ENCODE measurements at regions not wholly inside any gene's neighbourhood (a gene's known extent, or its start where the extent isn't known, plus 50 kb on each side); places are given as distances from the start of the nearest gene placed in this dataset.
"Not testable (repeated sequence)": the region's sequence is repeated elsewhere in the genome, so short reads cannot be mapped to it uniquely, and the experiment has no call there.

DNA sequence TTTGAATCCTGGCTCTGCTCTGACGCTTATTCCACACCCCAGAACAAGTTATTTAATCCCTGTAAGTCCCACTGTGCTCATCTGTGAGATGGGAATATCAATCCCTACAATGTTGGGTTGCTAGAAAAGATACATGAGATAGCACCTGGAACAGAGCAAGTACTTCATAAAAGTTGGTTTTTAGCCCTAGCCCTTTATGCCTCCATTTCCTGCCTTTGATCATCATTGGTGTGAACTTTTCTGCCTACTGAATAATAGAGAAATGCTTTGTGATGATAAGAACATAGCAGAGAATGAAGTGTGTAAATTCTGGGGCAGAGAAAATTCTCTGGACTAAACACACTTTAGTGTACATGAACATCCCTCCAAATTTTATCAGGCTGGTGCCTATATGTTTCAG lies 90.3 kb upstream of the RANBP6 start:
- FAIRE-seq (no peak), DNase-seq (ENCODE audit: low spot score in 2 of 2) (no peak)

DNA sequence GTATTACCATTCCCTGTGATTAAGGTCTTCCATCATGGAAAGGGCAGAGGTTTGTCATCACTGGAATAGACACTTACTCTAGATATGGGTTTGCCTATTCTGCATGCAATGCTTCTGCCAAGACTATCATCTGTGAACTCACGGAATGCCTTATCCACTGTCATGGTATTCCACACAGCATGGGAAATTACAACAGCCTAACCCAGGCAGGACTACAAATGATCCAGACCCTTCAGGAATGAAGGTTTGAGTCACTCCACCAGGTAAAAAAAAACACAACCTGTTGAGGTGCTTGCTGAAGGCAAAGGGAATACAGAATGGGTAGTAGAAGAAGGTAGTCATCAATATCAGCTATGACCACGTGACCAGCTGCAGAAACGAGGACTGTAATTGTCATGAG lies 89.0 kb upstream of the RANBP6 start:
- FAIRE-seq; DNase-seq (ENCODE audit: low spot score in 2 of 2): not testable (repeated sequence)

DNA sequence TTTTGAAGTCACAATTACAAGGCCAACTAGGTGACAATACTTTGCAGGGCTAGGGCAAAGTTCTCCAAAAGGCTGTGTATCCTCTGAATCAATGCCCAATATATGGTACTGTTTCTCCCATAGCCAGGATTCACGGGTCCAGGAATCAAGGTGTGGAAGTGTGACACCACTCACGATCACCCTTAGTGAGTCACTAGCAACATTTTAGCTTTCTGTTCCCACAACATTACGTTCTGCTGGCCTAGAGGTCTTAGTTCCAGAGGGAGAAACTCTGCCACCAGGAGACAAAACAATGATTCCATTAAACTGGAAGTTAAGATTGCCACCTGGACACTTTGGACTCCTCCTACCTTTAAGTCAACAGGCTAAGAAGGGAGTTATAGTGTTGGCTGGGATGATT lies 88.5 kb upstream of the RANBP6 start:
- FAIRE-seq; DNase-seq (ENCODE audit: low spot score in 2 of 2): not testable (repeated sequence)

DNA sequence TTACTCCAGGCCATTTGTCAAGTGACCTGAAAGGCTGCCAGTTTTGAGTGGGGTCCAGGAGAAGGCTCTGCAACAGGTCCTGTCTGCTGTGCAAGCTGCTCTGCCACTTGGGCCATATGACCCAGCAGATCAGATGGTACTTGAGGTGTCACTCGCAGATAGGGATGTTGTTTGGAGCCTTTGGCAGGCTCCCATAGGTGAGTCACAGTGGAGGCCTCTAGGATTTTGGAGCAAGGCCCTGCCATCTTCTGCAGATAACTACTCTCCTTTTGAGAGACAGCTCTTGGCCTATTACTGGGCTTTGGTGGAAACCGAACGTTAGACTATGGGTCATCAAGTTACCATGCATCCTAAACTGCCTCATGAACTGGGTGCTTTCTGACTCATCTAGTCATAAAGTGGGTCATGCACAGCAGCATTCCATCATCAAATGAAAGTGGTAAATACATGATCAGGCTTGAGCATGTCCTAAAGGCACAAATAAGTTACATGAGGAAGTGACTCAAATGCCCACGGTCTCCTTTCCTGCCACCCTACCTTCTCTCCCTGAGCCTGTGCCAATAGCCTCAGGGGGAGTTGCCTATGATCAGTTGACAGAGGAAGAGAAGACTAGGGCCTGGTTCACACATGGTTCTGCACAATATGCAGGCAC lies 87.0 kb upstream of the RANBP6 start:
- FAIRE-seq, result not testable (repeated sequence)

DNA sequence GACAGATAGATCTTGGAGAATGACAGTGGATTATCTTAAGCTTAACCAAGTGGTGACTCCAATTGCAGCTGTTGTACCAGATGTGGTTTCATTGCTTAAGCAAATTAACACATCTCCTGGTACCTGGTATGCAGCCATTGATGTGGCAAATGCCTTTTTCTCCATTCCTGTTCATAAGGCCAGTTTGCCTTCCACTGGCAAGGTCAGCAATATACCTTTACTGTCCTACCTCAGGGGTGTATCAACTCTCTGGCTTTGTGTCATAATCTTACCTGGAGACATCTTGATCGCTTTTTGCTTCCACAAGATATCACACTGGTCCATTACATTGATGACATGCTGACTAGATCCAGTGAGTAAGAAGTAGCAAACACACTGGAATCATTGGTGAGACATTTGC lies 86.3 kb upstream of the RANBP6 start:
- FAIRE-seq; DNase-seq (ENCODE audit: low spot score in 2 of 2): not testable (repeated sequence)

More for the DNA sequence above, 87.0 kb upstream of the RANBP6 start:
- not testable (repeated sequence) for DNase-seq (ENCODE audit: low spot score in 2 of 2)

DNA sequence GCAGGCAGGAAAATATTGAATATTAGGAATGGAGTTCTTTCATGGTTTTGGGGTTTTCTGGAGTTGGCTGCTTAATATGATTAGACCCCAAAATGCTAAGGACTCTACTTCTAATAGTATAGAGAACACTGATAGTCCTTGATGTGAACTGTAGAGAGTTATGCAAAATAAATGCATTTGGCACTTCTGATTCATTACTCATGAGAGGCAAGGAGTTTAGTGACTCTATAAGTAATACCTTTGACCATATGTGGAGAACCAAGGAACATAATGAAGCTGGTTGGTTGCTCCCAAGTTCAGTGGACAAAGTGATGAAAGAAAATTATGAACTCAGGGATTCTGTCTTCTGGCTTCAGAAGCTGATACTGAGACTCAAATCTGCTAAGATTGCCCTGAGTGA lies 83.9 kb upstream of the RANBP6 start:
- not testable (repeated sequence) for FAIRE-seq; DNase-seq (ENCODE audit: low spot score in 2 of 2)

DNA sequence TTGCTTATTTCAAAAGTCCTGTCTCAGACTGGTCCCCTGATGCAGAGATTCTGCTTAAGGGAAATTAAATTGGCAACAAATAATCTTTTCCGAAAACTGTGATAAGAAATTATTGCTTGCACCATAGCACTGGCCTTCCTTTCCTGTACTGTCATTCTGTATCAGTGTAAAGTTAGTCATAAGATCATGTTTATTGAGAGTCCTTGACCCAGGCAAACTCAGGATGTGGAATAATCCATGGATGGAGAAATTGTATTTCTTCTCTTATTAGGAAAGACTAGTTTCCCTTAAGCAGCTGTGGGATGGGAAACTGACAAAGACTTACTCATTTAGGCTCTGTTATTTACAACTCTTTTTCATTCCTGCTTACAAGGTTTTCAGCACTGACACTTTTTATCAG lies 83.0 kb upstream of the RANBP6 start:
- DNase-seq (ENCODE audit: low spot score in 2 of 2) (no peak), FAIRE-seq (no peak)

DNA sequence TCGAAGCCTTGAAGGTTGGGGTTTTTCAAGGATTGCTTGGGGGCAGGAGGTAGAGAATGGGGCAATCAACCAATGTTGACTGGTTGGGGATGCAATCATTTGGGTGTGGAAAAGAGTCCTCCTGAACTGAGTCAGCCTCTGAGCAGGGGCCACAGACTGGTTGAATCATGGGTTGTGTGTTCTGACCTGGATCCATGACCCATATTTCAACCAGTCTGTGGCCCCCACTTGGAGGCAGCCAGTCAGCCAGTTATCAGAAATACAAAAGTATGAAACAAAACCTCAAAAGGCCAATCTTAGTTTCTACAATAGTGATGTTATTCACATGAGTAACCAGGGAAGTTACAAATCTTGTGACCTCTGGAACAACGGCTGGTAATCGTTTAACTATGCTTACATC lies 81.4 kb upstream of the RANBP6 start:
- no peak for FAIRE-seq
- DNase-seq (ENCODE audit: low spot score in 2 of 2), result no peak

DNA sequence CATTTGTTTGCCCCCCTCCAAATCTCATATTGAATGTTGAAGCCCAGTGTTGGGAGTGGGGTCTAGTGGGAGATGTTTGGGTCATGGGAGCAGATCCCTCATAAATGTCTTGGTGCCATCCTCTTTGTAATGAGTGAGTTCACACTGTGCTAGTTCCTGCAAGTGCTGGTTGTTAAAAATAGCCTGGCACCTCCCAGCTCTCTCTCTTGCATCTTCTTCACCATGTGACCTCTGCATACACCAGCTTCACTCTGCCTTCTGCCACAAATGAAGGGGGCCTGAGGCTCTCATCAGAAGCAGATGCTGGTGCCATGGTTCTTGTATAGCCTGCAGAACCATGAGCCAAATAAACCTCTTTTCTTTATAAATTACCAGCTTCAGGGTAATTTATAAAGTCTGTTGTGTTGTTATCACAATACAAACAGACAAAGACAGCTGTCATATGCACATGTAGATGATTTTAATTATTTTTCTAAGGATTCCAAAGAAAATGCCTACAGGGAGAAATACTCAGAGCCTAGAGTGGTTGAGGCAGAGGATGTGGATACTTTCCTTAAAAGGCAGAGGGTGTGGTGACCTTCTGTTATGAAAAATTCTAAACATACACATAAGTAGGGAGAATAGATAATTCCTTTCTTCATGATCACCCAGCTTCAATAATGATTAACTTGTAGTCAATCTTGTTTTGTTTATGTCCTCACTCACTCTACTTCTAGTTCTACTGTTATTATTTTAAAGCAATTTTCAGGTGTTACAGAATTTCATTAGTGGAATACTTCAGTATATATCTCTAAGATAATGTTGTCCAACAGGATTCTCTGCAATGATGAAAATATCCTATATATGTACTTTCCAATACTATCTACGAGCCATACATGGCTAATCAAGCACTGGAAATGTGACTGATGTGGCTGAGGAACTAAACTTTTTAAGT lies 75.1 kb upstream of the RANBP6 start:
- no peak for FAIRE-seq
- no peak for DNase-seq (ENCODE audit: low spot score in 2 of 2)

DNA sequence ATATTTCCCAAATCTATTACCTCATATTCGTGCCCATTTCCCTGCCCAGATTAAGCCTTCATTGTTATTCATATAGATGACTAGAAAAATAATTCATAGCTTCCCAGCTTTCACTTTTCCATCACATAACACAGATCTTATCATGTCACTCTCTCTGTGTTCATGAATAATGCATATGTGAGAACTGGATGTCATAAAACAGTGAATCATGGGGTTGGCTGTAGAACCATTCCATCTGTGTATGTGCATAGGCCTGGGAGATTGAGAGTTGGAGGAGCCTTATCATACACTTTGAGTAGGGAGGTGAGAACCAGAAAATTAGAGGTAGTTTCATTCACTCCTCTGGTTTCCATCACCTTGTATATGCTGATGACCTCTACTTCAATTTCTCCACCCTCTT lies 73.9 kb upstream of the RANBP6 start:
- no peak for FAIRE-seq
- no peak for DNase-seq (ENCODE audit: low spot score in 2 of 2)

DNA sequence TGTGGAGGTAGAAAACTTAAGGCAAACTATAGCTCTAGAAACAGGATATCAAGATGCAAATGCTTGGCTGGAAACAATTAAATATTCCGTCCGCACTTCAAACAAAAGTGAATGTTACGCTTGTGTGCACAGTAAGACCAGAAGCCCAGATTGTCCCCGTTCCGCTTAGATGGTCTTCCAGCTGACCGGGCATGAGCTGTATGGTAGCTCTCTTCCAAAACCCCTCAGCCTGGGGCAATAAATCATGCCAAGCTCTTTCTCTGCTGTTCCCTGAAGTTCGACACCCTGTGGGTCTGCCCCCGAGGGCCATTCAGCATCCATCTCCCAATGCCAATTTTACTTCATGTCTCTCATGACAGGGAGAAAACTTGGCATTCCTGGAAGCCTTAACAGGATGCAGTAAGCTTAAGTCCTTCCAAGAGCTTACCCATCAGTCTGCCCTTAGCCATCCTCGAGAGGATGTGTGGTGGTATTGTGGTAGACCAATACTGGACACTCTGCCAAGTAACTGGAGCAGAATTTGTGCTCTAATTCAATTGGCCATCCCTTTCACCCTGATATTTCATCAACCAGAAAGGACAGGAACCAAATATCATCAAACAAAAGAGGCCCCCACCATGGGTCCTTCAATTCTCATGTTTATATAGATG lies 70.7 kb upstream of the RANBP6 start:
- DNase-seq (ENCODE audit: low spot score in 2 of 2), result no peak
- FAIRE-seq, result no peak

DNA sequence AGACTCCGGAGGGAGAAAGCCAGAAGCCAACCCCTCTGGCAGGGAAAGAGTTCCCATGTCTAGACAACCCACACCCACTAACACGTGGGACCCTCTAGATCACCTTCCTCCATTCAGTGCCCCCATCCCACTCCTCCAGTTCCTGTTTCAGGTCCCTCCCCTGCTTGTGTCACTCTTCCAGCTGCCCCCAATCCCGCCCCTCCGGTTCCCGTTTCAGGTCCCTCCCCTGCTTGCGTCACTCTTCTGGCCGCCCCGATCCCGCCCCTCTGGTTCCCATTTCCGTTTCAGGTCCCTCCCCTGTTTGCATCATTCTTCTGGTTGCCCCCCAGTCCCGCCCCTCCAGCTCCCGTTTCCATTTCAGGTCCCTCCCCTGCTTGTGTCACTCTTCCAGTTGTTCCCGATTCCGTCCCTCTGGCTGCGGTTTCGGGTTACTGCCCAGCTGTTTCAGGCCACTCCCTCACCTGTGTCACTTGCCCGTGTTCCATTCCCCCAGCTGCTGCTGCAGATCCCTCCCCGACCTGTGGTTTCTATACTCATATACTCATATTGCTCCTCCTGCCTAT lies 64.8 kb upstream of the RANBP6 start:
- FAIRE-seq (no peak), DNase-seq (ENCODE audit: low spot score in 2 of 2) (peak; percentile 7 to 30)

DNA sequence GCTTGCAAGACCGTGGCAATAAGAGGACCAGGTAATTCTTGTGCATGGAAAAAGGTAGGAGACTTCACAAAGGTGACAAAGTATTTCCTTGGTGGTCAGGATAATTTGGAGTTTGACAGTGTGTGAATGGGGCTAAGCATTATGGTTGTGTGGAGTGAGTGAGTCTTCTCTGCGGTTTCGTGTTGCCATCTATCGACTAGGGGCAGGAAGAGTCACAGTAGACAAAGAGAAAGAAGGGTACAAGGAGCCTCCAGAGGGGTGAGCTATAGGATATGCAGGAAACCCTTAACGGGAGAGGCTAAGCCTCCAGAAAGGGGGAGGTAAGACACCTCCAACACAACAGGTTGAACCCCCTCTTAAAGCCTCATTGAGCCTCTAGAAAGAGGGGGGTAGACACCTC lies 64.0 kb upstream of the RANBP6 start:
- no peak for FAIRE-seq
- no peak for DNase-seq (ENCODE audit: low spot score in 2 of 2)

DNA sequence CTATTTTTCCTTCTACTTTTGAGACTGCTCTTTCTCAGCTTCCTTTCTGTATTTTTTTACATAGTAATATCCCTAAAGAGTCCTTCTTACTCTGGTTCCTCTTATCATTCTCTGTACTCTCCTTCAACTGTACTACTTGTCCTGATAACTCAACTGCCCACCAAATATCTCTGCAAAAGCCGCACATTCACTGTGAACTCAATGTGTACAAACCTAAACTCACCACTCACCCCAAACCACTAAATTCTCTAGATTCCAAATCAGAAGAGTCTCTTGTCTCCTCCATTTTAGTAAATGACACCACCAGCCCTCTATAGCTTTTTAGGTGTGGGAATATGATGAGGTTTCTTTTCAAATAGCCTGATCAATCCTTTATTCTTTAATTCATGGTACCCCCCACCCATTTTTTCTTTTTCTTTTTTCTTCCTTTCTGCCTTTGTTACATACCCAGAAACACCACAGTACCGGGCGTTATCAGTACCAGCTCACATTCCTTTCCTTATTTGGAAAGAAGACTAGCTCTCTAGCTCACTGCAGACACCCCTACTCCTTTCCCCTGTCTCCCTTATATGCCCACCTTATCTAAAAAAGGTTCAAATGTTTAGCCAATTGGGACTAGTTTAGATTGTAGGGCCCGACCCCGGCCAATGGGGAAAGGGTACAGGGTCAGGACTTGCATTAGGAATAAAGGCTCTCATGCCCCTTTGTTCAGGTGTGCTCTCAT lies 63.1 kb upstream of the RANBP6 start:
- no peak for DNase-seq (ENCODE audit: low spot score in 2 of 2)
- no peak for FAIRE-seq

DNA sequence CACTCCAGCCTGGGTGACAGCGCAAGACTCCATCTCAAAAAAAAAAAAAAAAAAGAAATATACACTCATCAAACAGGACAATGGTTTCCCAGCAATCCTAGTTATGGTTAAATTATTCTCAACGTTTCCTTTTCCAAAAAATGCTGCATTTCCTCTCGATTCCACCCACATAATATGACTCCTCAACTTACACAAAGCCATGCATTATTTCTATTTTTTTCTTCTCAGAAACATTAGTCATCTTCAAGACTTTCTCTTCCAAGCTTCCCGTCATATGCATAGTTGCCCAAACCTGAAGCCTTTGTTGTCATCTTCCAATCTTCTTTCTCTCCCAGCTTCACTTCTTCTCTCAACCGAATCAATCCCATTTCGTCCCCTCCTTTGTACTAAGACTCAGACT lies 61.4 kb upstream of the RANBP6 start:
- DNase-seq (ENCODE audit: low spot score in 2 of 2) (no peak), FAIRE-seq (no peak)

DNA sequence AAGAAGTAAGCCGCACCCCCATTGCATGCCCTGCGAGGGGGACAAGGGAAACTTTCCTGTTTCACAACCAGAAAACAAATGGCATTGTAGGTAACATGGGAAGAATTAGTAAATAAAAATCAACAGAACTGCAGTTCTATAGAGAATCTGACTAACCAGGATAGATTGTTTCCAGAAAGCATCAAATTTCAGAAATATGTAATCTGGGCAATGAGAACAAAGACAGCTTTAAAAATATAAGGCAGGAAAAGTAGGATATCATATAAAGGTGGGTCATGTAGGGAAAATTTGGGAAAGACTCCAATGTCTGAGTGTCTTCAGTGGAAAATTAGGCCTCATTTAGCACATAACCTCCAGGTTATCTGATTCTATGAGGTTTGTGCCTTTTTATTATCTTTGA lies 58.3 kb upstream of the RANBP6 start:
- DNase-seq (ENCODE audit: low spot score in 2 of 2) (no peak), FAIRE-seq (no peak)

DNA sequence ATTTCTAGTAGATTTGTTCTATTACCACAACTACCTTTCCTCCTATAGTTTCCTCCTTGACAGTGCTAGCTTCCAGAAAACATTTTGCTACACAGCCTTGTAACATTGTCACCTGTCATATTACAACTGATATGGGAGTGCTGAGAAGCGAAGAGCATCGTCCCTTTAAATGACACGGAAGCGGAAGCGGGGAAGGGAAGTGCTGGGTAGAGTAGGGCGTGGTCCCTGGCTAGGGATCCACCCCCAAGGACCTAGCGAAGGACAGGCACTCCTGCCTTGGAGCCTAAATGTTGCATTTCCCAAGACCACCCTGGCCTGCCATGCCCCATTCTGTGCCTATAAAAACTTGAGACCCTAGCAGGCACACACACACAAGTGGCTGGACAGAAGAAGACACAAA lies 57.4 kb upstream of the RANBP6 start:
- DNase-seq (ENCODE audit: low spot score in 2 of 2), result no peak
- no peak for FAIRE-seq

DNA sequence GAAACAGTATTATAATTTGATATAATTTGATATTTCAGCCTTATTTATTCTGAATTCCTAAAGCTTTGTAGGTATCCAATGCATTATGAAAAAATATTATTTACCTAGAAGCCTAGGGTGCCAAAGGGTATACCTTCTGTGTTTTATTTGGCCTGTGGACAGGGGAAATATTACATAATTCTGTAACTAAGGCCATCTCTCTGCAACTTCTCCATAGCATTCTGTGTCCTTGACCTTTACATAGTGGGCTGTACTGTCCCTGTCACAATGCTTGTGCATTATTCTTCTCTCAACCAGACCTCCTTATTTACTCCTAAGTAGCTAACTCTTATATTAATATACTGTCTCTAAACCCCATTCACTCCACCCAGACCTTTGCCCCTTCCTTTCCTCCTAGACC lies 57.0 kb upstream of the RANBP6 start:
- no peak for DNase-seq (ENCODE audit: low spot score in 2 of 2)

DNA sequence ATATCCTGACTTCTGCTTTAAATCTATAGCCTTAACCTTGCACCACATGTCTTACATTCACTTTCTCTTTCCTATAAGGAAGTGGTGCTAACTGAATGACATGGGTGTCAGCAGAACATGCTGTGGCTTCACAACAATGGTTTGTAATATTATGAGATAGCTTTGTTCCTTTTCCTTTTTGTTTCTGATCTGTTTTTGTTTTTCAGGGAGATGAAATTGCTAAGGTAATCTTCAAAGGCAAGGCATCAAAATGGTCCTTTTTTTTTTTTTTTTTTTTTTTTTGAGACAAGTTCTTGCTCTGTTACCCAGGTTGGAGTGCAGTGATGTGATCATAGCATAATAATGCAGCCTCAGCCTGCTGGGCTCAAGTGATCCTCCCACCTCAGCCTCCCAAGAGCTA lies 53.6 kb upstream of the RANBP6 start:
- no peak for FAIRE-seq
- DNase-seq (ENCODE audit: low spot score in 2 of 2), result no peak

More for the DNA sequence above, 57.0 kb upstream of the RANBP6 start:
- no peak for FAIRE-seq

DNA sequence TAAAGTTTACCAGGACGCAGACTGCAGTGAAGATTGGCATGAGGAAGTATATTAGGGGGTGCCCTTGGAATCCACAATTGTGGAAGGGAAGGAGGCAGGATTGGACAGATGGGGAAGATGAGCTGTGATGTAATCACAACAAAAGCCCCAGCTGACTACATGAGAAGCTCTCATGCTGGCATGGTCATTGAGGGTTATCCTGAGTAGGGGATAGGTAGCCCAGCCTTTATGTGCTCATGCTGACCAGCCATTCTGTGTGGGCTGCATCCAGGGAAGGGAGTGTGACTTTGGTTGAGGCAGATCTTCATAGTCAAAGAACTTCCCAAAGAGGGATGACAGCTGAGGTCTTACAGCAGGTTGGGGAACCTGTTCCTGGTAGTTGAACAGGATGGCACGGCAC lies 52.0 kb upstream of the RANBP6 start:
- no peak for DNase-seq (ENCODE audit: low spot score in 2 of 2)
- no peak for FAIRE-seq
